Stromal cell of bone marrow (primary cell): ENCODE measurements at regions not wholly inside any gene's neighbourhood (a gene's known extent, or its start where the extent isn't known, plus 50 kb on each side); places are given as distances from the start of the nearest gene placed in this dataset.

ENCODE experiments used
- DNase-seq: peaks from one replicate; pipeline ENCODE4 v3.0.0-alpha.2; 2012; ENCODE audit warnings: low read depth

DNA sequence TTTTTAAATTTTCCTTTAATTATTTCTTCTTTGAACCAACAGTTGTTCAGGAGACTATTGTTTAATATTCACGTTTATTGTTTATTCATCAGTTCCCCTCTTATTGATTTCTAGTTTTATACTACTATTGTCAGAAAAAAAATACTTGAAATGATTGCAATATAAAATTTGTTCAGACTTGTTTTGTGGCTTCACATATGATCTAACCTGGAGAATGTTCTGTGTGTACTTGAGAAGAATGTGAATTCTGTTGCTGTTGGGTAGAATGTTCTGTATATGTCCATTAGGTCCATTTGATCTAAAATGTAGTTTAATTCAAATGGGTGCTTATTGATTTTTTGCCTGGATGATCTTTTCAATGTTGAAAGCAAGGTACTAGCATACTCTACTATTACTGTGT is 408.7 kb upstream of the RIOK2 start:
- DNase-seq, result no peak

DNA sequence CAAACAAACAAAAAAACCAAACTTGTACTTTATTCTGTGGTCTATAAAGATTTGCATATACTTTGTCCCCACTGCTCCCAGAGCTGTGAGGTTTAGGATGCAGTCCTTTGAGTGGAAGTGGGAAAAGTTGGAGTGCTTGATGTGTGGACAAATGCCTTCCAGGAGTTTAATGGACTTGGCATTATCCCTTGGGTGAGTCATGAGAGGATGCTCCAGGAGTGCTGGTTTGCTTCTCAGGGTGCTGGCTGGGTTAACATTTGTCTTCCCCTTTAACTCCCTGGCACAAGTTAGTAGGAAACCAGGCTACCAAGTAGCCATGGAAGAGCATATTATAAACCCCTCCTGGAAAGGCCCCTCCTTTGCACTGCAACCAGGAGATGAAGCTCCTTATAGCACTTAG is 417.4 kb upstream of the RIOK2 start:
- peak; percentile 8 for DNase-seq

DNA sequence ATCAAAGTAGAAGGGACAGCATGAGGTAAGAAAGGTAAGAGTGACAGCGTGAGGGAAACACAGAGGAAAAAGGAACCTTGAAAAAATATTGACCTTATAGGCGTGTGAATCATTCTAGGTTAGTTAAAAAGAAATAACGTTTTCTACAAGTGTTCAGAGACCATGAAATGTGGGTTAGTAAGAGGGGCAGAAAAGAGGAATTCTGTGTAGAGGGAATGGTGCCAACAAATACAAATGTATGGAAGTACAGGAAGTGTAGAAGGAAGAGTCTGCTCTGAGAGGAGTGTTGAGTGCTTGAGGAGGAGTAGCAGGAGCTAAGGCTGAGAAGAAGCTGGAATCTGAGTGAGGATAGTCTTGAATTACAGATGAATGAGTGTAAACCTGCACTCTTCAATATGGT is 418.6 kb upstream of the RIOK2 start:
- no peak for DNase-seq

DNA sequence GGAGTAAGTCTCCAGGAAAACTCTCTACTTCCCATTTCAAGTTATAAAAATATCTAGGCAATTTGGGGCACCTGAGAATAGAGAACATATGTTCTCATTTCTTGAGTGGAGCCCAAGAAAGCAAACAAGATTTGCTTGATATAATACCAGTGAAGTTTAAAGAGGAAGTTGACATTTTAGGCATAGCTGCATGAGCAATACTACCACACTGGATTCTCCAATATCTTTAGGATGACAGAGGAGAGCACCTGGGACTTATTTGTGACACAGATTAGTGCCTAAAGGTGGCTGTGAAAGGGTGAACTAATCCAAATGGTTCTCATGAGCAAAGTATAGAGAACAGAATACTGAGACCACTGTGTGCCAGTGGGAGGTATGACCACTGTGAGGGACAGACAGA is 423.5 kb upstream of the RIOK2 start:
- no peak for DNase-seq

DNA sequence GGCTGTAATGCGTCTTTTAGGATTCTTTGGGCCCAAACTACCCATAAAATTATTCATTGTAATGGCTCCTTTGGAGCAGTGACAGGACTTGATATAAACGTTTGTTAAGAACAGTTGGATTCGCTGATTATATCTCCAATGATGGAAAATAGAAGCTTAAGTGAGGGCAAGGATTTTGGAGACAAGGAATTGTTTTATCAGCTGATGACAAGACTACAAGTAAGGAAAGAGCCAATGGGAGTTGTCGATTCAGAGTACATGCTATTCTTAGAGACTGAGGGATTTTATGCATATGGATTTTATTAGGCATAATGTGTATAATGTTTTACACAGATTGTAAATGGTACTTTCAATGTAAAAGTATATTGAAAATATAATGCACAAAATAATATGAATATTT is 425.5 kb upstream of the RIOK2 start:
- no peak for DNase-seq

DNA sequence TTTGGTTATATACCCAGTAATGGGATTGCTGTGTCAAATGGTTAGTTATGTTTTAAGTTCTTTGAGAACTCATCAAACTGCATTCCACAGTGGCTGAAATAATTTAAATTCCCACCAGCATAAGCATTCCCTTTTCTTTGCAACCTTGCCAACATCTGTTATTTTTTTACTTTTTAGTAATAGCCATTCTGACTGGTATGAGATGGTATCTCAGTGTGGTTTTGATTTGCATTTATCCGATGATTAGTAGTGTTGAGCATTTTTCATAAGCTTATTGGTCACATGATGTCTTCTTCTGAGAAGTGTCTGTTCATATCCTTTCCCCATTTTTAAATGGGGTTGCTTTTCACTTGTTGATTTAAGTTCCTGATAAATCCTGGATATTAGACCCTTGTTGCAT is 435.7 kb upstream of the RIOK2 start:
- peak; percentile 2 for DNase-seq

DNA sequence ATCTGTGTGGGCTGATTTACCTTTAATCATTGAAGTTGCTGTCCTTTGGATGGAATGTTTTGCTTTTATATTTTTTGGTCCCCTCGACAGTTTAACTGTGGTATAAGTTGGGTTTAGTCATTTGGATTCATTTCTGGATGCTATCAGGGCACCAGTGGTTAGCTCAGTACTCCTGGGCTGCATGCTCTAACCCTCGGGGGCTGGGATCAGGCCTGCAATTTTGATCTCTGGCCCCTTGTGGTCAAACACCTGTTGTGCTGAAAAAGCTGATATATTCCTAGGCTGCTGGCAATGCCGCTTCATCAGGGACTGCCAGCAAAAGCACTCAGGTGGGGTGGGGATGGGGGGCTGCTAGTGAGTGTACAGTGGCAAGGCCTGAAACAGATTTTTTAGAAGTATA is 440.4 kb upstream of the RIOK2 start:
- no peak for DNase-seq

DNA sequence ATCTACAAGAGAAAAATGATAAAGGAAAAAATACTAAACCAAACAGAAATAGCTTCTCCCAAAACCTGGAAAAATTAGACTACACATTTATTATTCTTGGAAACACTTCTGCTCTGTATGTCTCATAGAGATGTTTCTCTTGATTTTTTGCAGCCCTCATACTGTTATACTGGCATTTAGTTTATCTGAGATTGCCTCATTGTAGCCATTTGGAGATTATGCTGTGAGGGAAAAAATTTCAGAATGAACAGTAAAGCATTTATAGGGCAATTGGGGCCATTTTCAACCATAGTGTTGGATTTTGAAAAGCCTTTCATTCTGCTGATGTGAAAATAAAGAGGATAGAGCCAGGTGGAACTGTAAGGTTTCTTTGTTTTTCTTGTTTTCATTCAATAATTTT is 441.8 kb upstream of the RIOK2 start:
- peak; percentile 26 for DNase-seq

DNA sequence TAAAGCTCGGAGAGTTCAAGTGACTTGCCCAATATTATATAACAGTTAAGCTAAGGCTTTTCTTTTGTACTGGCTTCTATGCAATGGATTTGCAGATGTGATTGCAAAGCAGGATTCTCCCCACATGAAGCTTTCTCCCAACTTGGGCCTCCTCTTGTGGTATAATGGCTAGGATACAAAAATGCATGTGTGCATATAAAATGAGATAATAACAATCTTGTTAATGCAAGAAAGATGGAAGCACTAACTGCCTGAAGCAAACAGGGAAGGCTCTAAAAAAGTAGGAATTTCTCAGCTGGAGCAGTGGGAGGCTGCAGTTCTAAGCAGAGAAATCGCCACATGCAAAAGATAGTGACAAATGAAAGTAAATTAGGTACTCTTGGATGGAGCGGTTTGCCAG is 444.2 kb upstream of the RIOK2 start:
- no peak for DNase-seq

DNA sequence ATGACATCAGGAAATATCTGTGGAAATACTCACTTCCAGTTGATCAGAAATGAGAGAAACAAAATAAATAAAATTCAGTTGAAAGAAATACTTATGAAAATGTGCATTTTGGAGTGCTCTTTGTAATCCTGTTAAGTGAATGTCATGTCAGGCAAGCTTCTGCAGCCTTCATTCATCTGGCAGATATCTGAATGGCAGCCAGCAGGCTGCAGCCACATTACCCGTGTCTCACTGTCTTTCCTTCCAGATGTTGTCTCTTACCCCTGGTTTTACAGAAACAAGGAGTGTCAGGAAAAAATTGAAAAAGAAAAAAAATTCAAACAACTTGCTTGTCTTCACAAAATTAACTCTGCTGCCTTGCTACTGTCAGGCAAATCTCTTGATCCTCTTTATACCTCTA is 445.0 kb upstream of the RIOK2 start:
- DNase-seq, result no peak

DNA sequence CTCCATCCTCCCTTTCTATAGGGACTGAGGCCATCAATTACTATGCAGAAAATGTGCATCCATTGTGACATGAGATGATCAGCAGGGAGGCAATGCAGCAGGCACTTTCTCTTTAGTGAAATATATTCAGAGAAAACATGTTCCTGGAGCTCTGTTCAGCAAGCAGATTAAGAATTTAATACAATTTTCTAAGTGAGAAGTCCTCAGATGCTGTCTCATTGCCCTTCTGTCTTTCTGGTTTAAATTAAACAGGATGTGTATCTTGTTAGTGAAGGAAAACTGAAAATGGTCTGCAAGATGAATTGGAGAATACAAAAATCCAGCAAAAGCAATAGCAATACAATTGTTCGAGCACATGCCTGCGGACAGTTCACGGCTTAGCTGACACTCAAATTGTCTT is 445.8 kb upstream of the RIOK2 start:
- no peak for DNase-seq

DNA sequence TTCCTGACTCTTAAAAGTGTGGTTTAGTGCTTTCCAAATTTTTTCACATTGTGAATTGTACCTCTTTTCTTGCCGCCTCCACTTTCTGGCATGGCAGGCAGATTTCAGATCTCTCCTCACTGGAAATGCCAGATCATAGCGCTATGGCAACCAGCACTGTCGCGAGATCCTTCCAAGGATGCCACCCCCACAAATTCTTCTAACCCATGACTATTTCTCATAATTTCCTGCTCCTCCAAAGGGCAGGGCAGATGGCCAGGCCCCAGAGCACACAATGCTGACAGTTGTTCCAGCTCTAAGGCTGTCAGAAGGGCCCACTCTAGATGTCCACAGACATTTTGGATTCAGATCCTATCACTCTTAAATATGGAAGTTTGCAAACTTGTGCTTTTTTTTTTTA is 446.2 kb upstream of the RIOK2 start:
- DNase-seq, result peak; percentile 94

DNA sequence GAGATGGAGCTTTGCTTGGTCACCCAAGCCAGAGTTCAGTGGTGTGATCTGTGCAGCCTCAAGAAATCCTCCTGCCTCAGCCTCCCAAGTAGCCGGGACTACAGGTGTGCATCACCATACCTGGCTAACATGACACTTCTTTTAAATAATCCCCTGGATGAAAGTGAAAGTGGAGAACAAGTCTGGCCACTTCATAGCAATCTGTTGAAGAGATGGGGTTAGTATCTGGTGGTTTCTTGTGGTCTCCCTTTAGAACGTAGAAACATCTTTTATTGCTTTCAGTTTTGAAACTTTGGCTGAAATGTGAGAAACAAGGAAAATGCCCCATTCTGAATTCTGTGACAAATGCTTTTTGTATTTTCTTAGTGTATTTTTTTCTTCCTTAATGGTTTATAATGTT is 452.5 kb upstream of the RIOK2 start:
- no peak for DNase-seq

DNA sequence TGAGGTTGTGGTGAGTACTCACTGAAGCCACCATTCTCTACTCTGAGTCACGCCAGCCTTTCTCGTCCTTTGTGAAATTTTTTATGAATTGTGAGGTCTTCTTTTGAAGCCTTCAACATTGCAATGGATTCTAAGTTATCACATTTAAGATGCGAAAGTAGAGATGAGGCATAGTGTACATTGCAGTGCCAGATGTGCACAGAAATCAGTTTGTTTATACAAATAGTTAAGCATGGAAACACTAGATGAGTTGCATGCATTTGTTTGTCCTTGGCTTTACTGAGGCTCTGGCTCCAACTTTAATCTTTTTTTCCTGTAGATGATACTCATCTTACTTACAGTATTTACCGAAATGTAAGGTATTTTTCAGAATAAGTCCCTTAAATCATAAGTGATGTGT is 453.7 kb upstream of the RIOK2 start:
- no peak for DNase-seq

DNA sequence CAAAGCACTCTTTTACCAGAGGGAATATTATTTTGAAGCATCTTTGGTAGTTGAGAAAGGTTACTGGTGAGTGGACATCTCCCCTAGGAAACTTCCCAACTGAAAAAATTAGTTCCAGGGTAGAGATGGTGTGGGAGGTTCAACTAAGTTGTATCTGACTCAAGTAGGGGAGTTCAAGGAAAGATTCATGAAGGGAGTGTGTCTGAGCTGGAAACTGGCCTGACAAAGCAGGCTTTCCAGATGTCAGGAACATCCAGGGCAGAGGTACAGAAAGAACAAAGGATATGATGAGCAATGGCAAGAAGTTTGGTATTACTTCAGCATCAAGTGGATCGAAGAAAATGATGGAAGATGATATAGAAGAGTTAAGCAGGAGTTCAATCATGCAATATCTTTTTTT is 458.0 kb upstream of the RIOK2 start:
- DNase-seq, result no peak

DNA sequence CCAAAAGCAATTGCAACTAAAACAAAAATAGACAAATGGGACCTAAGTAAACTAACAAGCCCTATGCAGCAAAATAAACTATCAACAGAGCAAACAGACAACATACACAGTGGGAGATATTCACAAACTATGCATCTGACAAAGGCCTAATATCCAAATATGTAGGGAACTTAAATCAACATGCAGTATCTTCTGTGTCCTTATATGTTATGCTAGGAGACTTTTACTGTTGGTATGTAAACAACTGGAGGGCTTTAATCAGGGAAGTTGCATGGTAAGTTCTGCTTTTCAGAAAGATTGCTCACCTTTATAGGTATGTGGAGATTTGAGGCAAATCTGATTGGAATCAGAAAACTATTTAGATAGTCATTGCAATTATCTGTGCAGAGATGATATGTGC is 461.2 kb upstream of the RIOK2 start:
- DNase-seq, result no peak

DNA sequence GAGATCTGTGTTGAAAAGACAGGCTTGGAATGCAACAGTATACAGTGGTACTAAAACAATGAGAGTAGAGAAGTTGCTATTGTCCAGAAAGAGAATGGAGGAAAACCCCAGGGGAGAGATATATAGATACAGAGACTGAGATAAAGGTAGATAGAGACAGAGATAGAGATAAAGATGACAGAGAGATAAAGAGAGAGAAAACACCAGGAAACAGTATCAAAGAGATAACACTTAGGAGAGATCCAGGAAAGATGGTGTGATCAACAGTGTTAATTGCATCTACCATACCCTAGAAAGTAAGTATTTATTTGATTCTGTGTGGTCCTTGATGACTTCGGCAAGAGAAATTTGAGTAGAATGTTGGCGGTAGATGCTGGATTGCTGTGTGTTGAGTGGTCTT is 461.8 kb upstream of the RIOK2 start:
- DNase-seq, result no peak

DNA sequence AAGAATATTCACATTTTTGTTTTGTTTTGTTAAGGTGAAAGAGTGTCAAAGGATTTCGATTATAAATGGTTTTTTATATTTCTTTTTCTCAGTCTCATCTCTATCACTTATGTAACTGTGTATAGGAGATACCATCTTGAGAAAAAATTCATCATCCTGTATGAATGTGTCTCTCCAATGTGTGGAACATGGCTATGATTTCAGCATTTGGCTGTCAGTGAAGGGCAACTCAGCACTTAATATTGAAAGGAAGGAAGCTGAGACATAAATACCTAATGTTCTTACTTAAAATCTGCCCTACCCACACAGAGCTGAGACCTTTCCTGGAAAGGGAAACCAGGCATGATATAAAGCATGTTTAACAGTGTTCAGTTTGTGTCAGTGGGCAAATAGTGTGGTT is 474.2 kb upstream of the RIOK2 start:
- DNase-seq, result no peak

DNA sequence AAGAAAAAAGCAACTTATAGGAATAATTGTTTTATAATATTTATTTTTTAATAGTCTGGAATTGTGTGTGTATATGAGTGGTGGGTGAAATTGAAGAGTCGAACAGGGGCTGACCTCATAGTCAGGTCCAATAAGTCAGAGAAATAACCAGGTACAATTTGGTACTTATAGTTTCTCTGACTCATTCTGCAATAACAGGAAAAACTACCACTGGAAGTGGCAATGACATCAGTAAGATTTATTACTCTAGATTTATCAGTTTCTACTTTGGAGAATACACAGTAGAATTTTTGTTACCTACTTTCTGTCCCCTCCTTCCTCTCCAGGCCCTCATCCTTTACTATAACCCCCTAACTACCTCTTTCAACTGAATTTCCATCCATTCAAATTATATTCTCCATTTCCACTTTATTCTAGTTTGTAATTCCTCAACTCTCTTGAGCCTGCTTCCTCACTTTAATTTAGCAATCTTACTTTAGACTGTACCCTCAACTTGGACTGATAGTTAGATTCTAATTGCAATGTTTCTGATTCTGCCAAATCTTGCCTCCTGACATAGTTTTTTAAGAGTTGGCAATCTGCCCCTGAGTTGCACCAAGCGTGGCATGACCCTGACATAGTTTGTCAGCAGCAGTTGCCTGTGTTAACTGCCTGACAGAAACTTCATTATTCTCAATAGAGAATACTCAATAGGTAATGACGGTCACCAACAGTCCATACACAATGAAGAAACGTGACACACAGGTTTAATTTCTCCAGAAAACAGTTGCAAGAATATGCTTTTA is 475.3 kb upstream of the RIOK2 start:
- no peak for DNase-seq

DNA sequence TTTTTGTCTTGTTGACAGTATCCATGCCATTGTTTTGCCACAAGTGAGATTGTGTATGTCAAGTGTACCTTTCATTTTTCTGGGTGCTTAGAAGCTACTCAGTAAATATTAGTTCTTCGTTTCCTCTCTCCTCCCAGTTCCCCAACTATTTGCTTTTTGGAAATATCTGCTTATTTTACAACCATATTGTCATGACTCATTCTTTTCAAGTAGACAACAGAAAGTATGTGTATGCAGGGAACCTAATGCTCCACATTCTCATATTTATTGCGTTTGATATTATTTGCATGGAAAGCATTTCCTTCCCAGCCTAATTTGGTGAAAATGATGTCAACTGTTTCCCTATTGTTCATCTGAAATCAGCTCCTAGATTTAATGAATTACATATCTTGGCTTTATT is 483.7 kb upstream of the RIOK2 start:
- DNase-seq, result no peak

DNA sequence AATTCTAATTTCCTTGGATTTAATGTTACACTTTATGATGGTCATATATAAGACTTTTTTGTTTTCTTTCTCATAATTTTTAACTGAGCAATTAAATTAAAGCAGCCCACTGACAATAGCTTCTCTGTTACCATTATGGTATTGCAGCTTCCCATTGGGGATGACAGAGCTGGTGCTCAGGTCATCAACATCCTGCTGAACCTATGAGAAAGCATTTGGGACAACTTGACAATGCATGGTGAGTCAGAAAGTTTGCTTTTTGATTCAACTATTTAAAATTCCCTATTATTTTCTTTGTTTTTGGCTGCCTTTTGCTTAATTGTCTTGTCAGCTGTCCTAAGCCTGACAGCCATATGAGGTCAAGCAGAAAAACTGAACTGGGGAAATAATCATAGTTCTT is 487.4 kb upstream of the RIOK2 start:
- no peak for DNase-seq

DNA sequence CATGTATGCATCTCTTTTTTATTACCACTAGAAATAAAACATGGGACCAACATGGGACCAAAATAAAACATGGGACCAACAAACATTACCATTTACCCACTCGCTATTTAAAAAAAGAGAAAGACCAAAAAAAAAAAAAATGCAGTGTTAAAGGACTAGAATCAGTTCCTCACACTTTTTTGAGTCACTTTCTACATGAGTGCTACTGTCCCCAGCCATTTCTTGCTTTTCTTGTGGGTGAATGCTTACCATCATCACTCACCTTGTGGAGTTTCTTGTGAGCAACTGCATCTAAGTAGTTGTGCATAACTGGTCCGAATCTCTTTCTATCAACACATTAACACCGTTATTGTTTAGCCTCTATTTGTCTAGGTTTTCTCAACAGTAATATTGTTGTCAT is 493.6 kb upstream of the RIOK2 start:
- DNase-seq, result no peak

DNA sequence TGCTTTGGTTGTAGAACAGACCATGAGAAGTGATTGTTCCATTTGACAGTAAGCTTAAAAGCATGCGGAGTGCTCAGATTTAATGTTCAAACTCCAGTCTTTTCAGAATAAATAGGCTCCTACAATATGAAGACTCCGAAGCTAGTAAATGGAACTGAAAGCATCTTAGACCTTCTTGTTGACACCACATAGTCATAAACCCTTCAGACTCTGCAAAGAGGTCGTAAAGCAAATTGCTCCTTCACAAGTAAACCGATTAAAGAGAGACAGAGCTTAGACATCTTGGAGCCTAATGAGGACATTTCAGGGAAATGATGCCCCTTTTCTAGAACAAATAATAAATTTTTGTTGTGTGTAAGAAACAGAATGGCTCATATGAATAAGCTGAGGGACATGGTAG is 511.0 kb upstream of the RIOK2 start:
- DNase-seq, result no peak

DNA sequence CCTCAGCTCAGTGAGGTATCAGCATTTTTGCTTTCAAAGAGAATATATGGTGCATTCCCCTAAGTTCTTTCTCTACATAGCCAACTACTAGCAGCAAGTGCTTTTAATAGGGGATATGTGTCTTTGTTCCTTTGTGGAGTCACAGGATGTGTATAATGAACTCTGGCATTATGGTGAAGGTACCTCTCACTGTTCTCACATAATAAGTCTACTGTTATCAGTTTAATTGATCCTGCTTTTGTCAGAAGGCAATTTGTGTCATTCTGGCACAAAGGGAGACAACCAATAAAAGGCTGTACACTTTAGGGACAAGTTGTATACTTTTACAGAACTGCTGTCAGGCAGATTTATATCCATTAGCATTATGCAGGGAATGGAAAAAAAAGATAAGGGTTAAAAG is 531.4 kb upstream of the RIOK2 start:
- no peak for DNase-seq

DNA sequence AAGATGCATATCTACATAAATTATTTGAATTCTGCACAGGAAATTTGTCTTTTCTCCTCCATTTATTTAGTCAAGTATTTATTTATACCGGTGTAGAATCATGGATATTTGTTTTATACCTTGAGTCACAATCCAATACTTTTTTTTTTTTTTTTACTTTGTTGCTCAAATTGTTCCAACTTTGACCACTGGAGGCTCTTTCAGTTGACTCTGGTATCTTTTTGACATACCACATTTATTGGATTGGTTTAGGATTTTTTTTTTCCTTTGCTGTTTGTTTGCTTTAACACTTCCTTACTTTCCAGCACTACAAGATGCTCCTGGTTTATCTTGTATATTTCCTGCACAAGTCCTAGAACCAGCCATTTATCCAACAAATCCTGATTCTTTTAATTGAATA is 543.1 kb upstream of the RIOK2 start:
- no peak for DNase-seq
